AG04449 (cell line): ENCODE measurements at regions not wholly inside any gene's neighbourhood (a gene's known extent, or its start where the extent isn't known, plus 50 kb on each side); places are given as distances from the start of the nearest gene placed in this dataset.

Experiments
- CTCF ChIA-PET: fragments of 350-600 bp; formaldehyde crosslinking; extraction: SDS; loops from one replicate; lab custom pipeline; 2021; ENCODE audit warnings: antibody characterized with exemption; lab: Yijun Ruan, JAX
- POLR2A ChIA-PET: fragments of 400-600, 350-600 bp; formaldehyde crosslinking; extraction: SDS; loops from one replicate; lab custom pipeline; 2020; ENCODE audit warnings: antibody characterized with exemption, inconsistent platforms; lab: Yijun Ruan, JAX
- DNase-seq: peaks from one replicate; pipeline ENCODE4 v3.0.0-alpha.2; 2010; ENCODE audit warnings: low read depth, low spot score
- H3K4me3 ChIP-seq: 2 replicates; pipeline ENCODE4 v1.5.1; 2011; ENCODE audit warnings: low read depth, mild to moderate bottlenecking, control low read depth, low read length
- CTCF ChIP-seq: IDR thresholded peaks from one replicate; pipeline ENCODE4 v1.5.1; 2011; ENCODE audit warnings: mild to moderate bottlenecking, moderate library complexity, low read length, control low read depth, inconsistent platforms; ENCODE audit not compliant: insufficient read depth; ENCODE audit errors: missing control alignments

GRCh38 chr13:86653009-86653408 is 853.8 kb upstream of the SLITRK6 start:
- ChIA-PET POLR2A (no interaction called here), CTCF (no interaction called here)
- no peak for DNase-seq
- no peak for TF ChIP-seq CTCF
- H3K4me3 ChIP-seq = no peak overlapping the region

- TF ChIP-seq CTCF = no peak
- H3K4me3 ChIP-seq = no peak overlapping the region
- POLR2A ChIA-PET = interaction anchor here (0.6 kb wide), 1 partner anchor 601 kb away, joined by 3 read pairs; no protein-coding TSS in a partner anchor
- CTCF ChIA-PET = no interaction called here
- DNase-seq = no peak
Observed at GRCh38 chr13:86655561-86655960, 856.3 kb upstream of the SLITRK6 start.

- no peak for TF ChIP-seq CTCF
- POLR2A ChIA-PET = no interaction called here
- no peak for DNase-seq
- no peak overlapping the region for H3K4me3 ChIP-seq
- CTCF ChIA-PET = no interaction called here
Observed at GRCh38 chr13:86660090-86660489, 860.9 kb upstream of the SLITRK6 start.

- ChIA-PET CTCF (interaction anchor here (0.6 kb wide), 1 partner anchor 644 kb away, joined by 3 read pairs; no protein-coding TSS in a partner anchor), POLR2A (no interaction called here)
- TF ChIP-seq CTCF = no peak
- no peak overlapping the region for H3K4me3 ChIP-seq
- no peak for DNase-seq
Observed at GRCh38 chr13:86665842-86666241, 866.6 kb upstream of the SLITRK6 start.

- ChIA-PET POLR2A (no interaction called here), CTCF (no interaction called here)
- no peak for DNase-seq
- no peak overlapping the region for H3K4me3 ChIP-seq
- TF ChIP-seq CTCF = no peak
Observed at GRCh38 chr13:86673931-86674431, 874.8 kb upstream of the SLITRK6 start.

GRCh38 chr13:86681223-86681622 is 882.0 kb upstream of the SLITRK6 start:
- no peak overlapping the region for H3K4me3 ChIP-seq
- POLR2A ChIA-PET = no interaction called here
- TF ChIP-seq CTCF = no peak
- CTCF ChIA-PET = no interaction called here
- no peak for DNase-seq
